H1 (cell line): ENCODE measurements at regions not wholly inside any gene's neighbourhood (a gene's known extent, or its start where the extent isn't known, plus 50 kb on each side); places are given as distances from the start of the nearest gene placed in this dataset.

Experiments used
- CTCF ChIA-PET: fragments of 300-600 bp; sonication (Branson Sonifier 250); formaldehyde crosslinking; loops from one replicate; lab custom pipeline; 2021; ENCODE audit not compliant: partially characterized antibody; lab: Charles Lee
- POLR2A ChIA-PET: fragments of 300-600 bp; sonication (Branson Sonifier 250); formaldehyde crosslinking; loops from one replicate; lab custom pipeline; 2021; ENCODE audit warnings: inconsistent platforms; ENCODE audit not compliant: partially characterized antibody; lab: Charles Lee
- DNase-seq, 2 experiments: peaks; one replicate each; pipeline versions ENCODE4 v3.0.0 to v3.0.0-alpha.2; 2010 to 2022; ENCODE audit warnings: low spot score in 2 of 2, low read depth in 1 of 2, mixed read lengths in 1 of 2
- FAIRE-seq: peaks from 2 replicates; lab custom pipeline; 2011; peaks lifted over from hg19 to GRCh38; lab: Jason Lieb, UNC
- H2AFZ ChIP-seq: 2 replicates; pipeline ENCODE4 v1.8.1; 2012; ENCODE audit warnings: low read length, inconsistent platforms
- H2AK5ac ChIP-seq: 2 replicates; pipeline ENCODE4 v1.6.1; 2013; ENCODE audit warnings: low read depth, low read length
- H2BK120ac ChIP-seq: replicated peaks from 2 replicates; pipeline ENCODE3; 2013; ENCODE audit warnings: low read depth, low read length, inconsistent platforms
- H2BK12ac ChIP-seq: 2 replicates; pipeline ENCODE4 v1.6.1; 2013; ENCODE audit warnings: low read depth, low read length
- H2BK15ac ChIP-seq: 2 replicates; pipeline ENCODE4 v1.6.1; 2013; ENCODE audit warnings: low read length
- H2BK20ac ChIP-seq: 2 replicates; pipeline ENCODE4 v1.6.1; 2013; ENCODE audit warnings: low read length
- H2BK5ac ChIP-seq: 2 replicates; pipeline ENCODE4 v1.6.1; 2013; ENCODE audit warnings: low read depth, low read length
- H3K14ac ChIP-seq: 2 replicates; pipeline ENCODE4 v1.6.1; 2013; ENCODE audit warnings: inconsistent platforms; ENCODE audit not compliant: insufficient read length
- H3K18ac ChIP-seq: 2 replicates; pipeline ENCODE4 v1.6.1; 2013; ENCODE audit warnings: low read length; ENCODE audit errors: extremely low read depth
- H3K23ac ChIP-seq: 2 replicates; pipeline ENCODE4 v1.6.1; 2013; ENCODE audit warnings: inconsistent platforms; ENCODE audit not compliant: insufficient read length
- H3K23me2 ChIP-seq: 2 replicates; pipeline ENCODE4 v1.6.1; 2013; ENCODE audit warnings: low read depth, low read length
- H3K27ac ChIP-seq: 2 replicates; pipeline ENCODE4 v1.6.1; 2011; ENCODE audit warnings: low read depth, low read length, inconsistent platforms
- H3K27me3 ChIP-seq, 4 experiments: replicated peaks in 1 of 4; 1 replicate in 1 of 4; 2 replicates in 3 of 4; pipeline versions ENCODE4 v1.6.1 to v1.8.1; 2011 to 2013; ENCODE audit warnings: low read length in 3 of 4, mild to moderate bottlenecking in 3 of 4, inconsistent platforms in 2 of 4, mixed read lengths in 2 of 4, moderate library complexity in 1 of 4; ENCODE audit not compliant: control insufficient read depth in 3 of 4, insufficient read depth in 3 of 4; ENCODE audit errors: extremely low read depth in 1 of 4
- H3K36me3 ChIP-seq, 4 experiments: 2 replicates each; pipeline versions ENCODE4 v1.6.1 to v1.8.1; 2011 to 2013; ENCODE audit warnings: mild to moderate bottlenecking in 4 of 4, low read length in 3 of 4, moderate library complexity in 2 of 4, control low read depth in 1 of 4, inconsistent platforms in 1 of 4; ENCODE audit not compliant: insufficient read depth in 4 of 4, control insufficient read depth in 2 of 4
- H3K4ac ChIP-seq: replicated peaks from 2 replicates; pipeline ENCODE3; 2013; ENCODE audit warnings: low read length, low read depth, mixed read lengths, inconsistent platforms; ENCODE audit not compliant: insufficient read length
- H3K4me1 ChIP-seq, 4 experiments: replicated peaks in 1 of 4; 1 replicate in 1 of 4; 2 replicates in 3 of 4; pipeline versions ENCODE4 v1.6.1 to v1.8.1; 2011 to 2013; ENCODE audit warnings: low read length in 3 of 4, inconsistent platforms in 2 of 4, mixed read lengths in 1 of 4; ENCODE audit not compliant: insufficient read depth in 4 of 4, control insufficient read depth in 3 of 4
- H3K4me2 ChIP-seq, 2 experiments: 2 replicates each; pipeline versions ENCODE4 v1.6.1 to v1.8.1; 2011 to 2013; ENCODE audit warnings: low read depth in 2 of 2, low read length in 2 of 2, control low read depth in 1 of 2, inconsistent platforms in 1 of 2, mild to moderate bottlenecking in 1 of 2; ENCODE audit not compliant: insufficient read depth in 1 of 2
- H3K4me3 ChIP-seq, 4 experiments: fragments of 200-600, 300-600 bp in 1 of 4; sonication (generic), shearing (Covaris generic), sonication (Bioruptor Twin) in 1 of 4; 2 replicates each; pipeline versions ENCODE4 v1.5.1 to v1.8.1; 2011 to 2016; ENCODE audit warnings: low read length in 4 of 4, low read depth in 3 of 4, control low read depth in 2 of 4, inconsistent platforms in 2 of 4, mild to moderate bottlenecking in 2 of 4, mixed read lengths in 1 of 4, moderate library complexity in 1 of 4; ENCODE audit not compliant: insufficient read depth in 2 of 4; ENCODE audit errors: extremely low read depth in 1 of 4
- H3K56ac ChIP-seq: replicated peaks from 2 replicates; pipeline ENCODE3; 2013; ENCODE audit warnings: low read depth, mild to moderate bottlenecking, mixed read lengths, low read length, inconsistent platforms; ENCODE audit not compliant: insufficient read length
- H3K79me1 ChIP-seq: 2 replicates; pipeline ENCODE4 v1.6.1; 2013; ENCODE audit warnings: low read depth, low read length, control low read depth
- H3K79me2 ChIP-seq, 2 experiments: 2 replicates each; pipeline versions ENCODE4 v1.6.1 to v1.8.1; 2012 to 2013; ENCODE audit warnings: low read length in 2 of 2, mild to moderate bottlenecking in 2 of 2, inconsistent platforms in 1 of 2; ENCODE audit not compliant: insufficient read depth in 2 of 2, control insufficient read depth in 1 of 2
- H3K9ac ChIP-seq, 4 experiments: replicated peaks in 1 of 4; 1 replicate in 1 of 4; 2 replicates in 3 of 4; pipeline versions ENCODE4 v1.6.1 to v1.8.1; 2011 to 2013; ENCODE audit warnings: low read depth in 3 of 4, low read length in 3 of 4, control low read depth in 2 of 4, mild to moderate bottlenecking in 2 of 4, moderate library complexity in 2 of 4, inconsistent platforms in 1 of 4; ENCODE audit errors: extremely low read depth in 1 of 4
- H3K9me3 ChIP-seq, 2 experiments: 2 replicates each; pipeline versions ENCODE4 v1.6.1 to v1.8.1; 2012 to 2013; ENCODE audit warnings: mild to moderate bottlenecking in 2 of 2, moderate library complexity in 2 of 2, control low read depth in 1 of 2, inconsistent platforms in 1 of 2, low read depth in 1 of 2, low read length in 1 of 2, mixed read lengths in 1 of 2; ENCODE audit not compliant: insufficient read depth in 2 of 2
- H4K20me1 ChIP-seq, 2 experiments: replicated peaks in 1 of 2; 2 replicates each; pipeline versions ENCODE3 to v1.8.1; 2011 to 2013; ENCODE audit warnings: inconsistent platforms in 2 of 2, low read length in 2 of 2, mild to moderate bottlenecking in 1 of 2; ENCODE audit not compliant: insufficient read depth in 2 of 2, control insufficient read depth in 1 of 2
- H4K5ac ChIP-seq: 2 replicates; pipeline ENCODE4 v1.6.1; 2013; ENCODE audit warnings: low read length, low read depth, mixed read lengths, inconsistent platforms; ENCODE audit not compliant: insufficient read length
- H4K8ac ChIP-seq: 2 replicates; pipeline ENCODE4 v1.8.0; 2013; ENCODE audit warnings: mild to moderate bottlenecking, moderate library complexity, low read length, inconsistent platforms; ENCODE audit not compliant: insufficient read depth; ENCODE audit errors: extremely low read depth
- H4K91ac ChIP-seq: replicated peaks from 2 replicates; pipeline ENCODE3; 2013; ENCODE audit warnings: low read length, mixed read lengths, inconsistent platforms; ENCODE audit not compliant: insufficient read length
- BACH1 ChIP-seq: IDR thresholded peaks from 2 replicates; pipeline ENCODE4 v1.6.1; 2012; ENCODE audit warnings: low read length, improper control_type of control experiment
- CBX5 ChIP-seq: fragments of 300-800, 300-1000 bp; sonication (generic); IDR thresholded peaks from 2 replicates; pipeline ENCODE4 v1.7.1; 2016; ENCODE audit warnings: antibody characterized with exemption, low read length, low read depth
- CBX8 ChIP-seq: fragments of 300-800, 300-1000 bp; sonication (generic); IDR thresholded peaks from 2 replicates; pipeline ENCODE4 v1.7.1; 2016; ENCODE audit warnings: low read depth, low read length, borderline replicate concordance
- CHD2 ChIP-seq: IDR thresholded peaks from 2 replicates; pipeline ENCODE4 v1.6.1; 2012; ENCODE audit warnings: low read length, improper control_type of control experiment
- CTBP2 ChIP-seq: IDR thresholded peaks from 2 replicates; pipeline ENCODE4 v1.7.0; 2011; ENCODE audit warnings: borderline replicate concordance, mild to moderate bottlenecking, moderate library complexity, mixed read lengths, low read length; ENCODE audit not compliant: insufficient read depth, insufficient read length
- JUN ChIP-seq: IDR thresholded peaks from 2 replicates; pipeline ENCODE4 v1.6.1; 2011; ENCODE audit warnings: low read depth, mild to moderate bottlenecking, improper control_type of control experiment, low read length
- SAP30 ChIP-seq: fragments of 300-600 bp; sonication (generic); IDR thresholded peaks from 2 replicates; pipeline ENCODE4 v1.7.1; 2012; ENCODE audit warnings: low read length, moderate library complexity, mild to moderate bottlenecking, inconsistent platforms; ENCODE audit not compliant: insufficient read depth, insufficient replicate concordance
- SIRT6 ChIP-seq: IDR thresholded peaks from one replicate; pipeline ENCODE4 v1.7.1; 2012; ENCODE audit warnings: low read length, inconsistent platforms
- SUZ12 ChIP-seq: fragments of 200-600 bp; sonication (generic); IDR thresholded peaks from 2 replicates; pipeline ENCODE4 v1.6.1; 2012; ENCODE audit warnings: mild to moderate bottlenecking, inconsistent platforms, low read length, moderate library complexity, mixed read lengths
- TEAD4 ChIP-seq: IDR thresholded peaks from 2 replicates; pipeline ENCODE4 v1.6.1; 2012; ENCODE audit warnings: low read depth, low read length, inconsistent platforms, mixed read lengths
- USF2 ChIP-seq: IDR thresholded peaks from 2 replicates; pipeline ENCODE4 v1.6.1; 2011; ENCODE audit warnings: low read length, improper control_type of control experiment
- YY1 ChIP-seq: IDR thresholded peaks from 2 replicates; pipeline ENCODE4 v1.6.1; 2011; ENCODE audit warnings: low read depth, mild to moderate bottlenecking, low read length
- WGBS, 2 experiments: shearing (Covaris generic) in 1 of 2; methylation state at CpG; one replicate each; pipeline versions ENCODE4 v1.1.6 to v1.1.7; 2013 to 2015; ENCODE audit warnings: low lambda C conversion rate in 2 of 2, mixed read lengths in 2 of 2, inconsistent platforms in 1 of 2, low coverage in 1 of 2, missing lambda C conversion rate in 1 of 2; ENCODE audit not compliant: insufficient replicate concordance in 2 of 2, insufficient coverage in 1 of 2, insufficient read length in 1 of 2; ENCODE audit errors: extremely low coverage in 1 of 2, missing lambda C conversion rate in 1 of 2; 5-methylcytosine and 5-hydroxymethylcytosine counted together

GRCh38 chr2:139159177-139159576, 379.0 kb upstream of the NXPH2 start:
- Histone ChIP-seq H4K5ac (no peak overlapping the region), H3K18ac (no peak overlapping the region), H2AFZ (no peak overlapping the region), H4K20me1 (no peaks in the 10 kb centered on the region), H2BK12ac (no peak overlapping the region), H3K4me3 (no peak overlapping the region), H3K23me2 (no peaks in the 10 kb centered on the region; the same call in 1 of the 2 replicates), H2BK5ac (no peak overlapping the region), H4K8ac (no peak overlapping the region), H3K9ac (no peak overlapping the region), H2BK20ac (no peak overlapping the region), H3K14ac (no peak overlapping the region), H3K4me1 (peaks cover 0 to 10% (median 6%) of the 10 kb centered on the region in 4 experiments; a peak in 4 of 7 replicates), H2AK5ac (no peak overlapping the region), H3K79me1 (no peaks in the 10 kb centered on the region), H3K79me2 (no peaks in the 10 kb centered on the region), H2BK120ac (no peak overlapping the region), H3K27me3 (peaks cover 0 to 1% (median 0%) of the 10 kb centered on the region in 4 experiments; a peak in 1 of 7 replicates), H3K36me3 (no peaks in the 10 kb centered on the region), H3K4me2 (no peak overlapping the region), H3K56ac (no peak overlapping the region), H3K4ac (no peak overlapping the region), H3K27ac (no peak overlapping the region), H3K9me3 (no peaks in the 10 kb centered on the region), H2BK15ac (no peak overlapping the region), H4K91ac (no peak overlapping the region), H3K23ac (no peak overlapping the region)
- FAIRE-seq (no peak), DNase-seq (no peak)
- ChIA-PET POLR2A (no interaction called here), CTCF (no interaction called here)
- no peak for TF ChIP-seq SIRT6
- TF ChIP-seq TEAD4, result no peak
- no peak for TF ChIP-seq CHD2
- TF ChIP-seq CBX5, result no peak
- no peak for TF ChIP-seq SUZ12
- no peak for TF ChIP-seq CBX8
- TF ChIP-seq YY1, result no peak
- TF ChIP-seq USF2, result no peak
- no peak for TF ChIP-seq SAP30
- TF ChIP-seq CTBP2, result no peak
- TF ChIP-seq JUN, result no peak
- TF ChIP-seq BACH1, result no peak
- 94% methylated on average over 3 of the region's 3 CpGs; no CpG with 5 or more reads in 1 of the 2 experiments for WGBS, 2 experiments
